ENCODE measurements at regions not wholly inside any gene's neighbourhood (a gene's known extent, or its start where the extent isn't known, plus 50 kb on each side); places are given as distances from the start of the nearest gene placed in this dataset.
A peak's percentile ranks its signal among the peaks of the same experiment; 100 is the strongest.

GRCh38 chr10:6701289-6701688, 121.2 kb upstream of the PRKCQ start:
- intact Hi-C loops (cut with micrococcal nuclease; ENCODE audit: unreplicated experiment) (no loop called here), in situ Hi-C loops (cut with HindIII; ENCODE audit: extremely low pct_ligation_motif_present, low pct_unique_long_range_greater_than_20kb) (no loop called here)
- no peaks in the 10 kb centered on the region for H3K36me3 ChIP-seq (replicated peaks in 1 of 2; ENCODE audit: control insufficient read depth in 1 of 2, insufficient read depth in 2 of 2, low read length in 2 of 2)
- BruUV-seq (replicated peaks) = no TSS peak
- no peak overlapping the region for H3K27ac ChIP-seq (ENCODE audit: extremely low read length, insufficient read depth, low read length)
- H3K9me3 ChIP-seq (ENCODE audit: low read length) = no peaks in the 10 kb centered on the region
- ATAC-seq = peak; percentile 52; the same call in 1 of the 3 replicates
- H2AFZ ChIP-seq (ENCODE audit: low read length) = no peak overlapping the region
- H3K4me1 ChIP-seq (ENCODE audit: insufficient read depth, low read length) = peaks cover under 1% of the 10 kb centered on the region; the same call in 1 of the 2 replicates
- no peaks in the 10 kb centered on the region for H3K27me3 ChIP-seq (ENCODE audit: control insufficient read depth in 1 of 2, insufficient read depth in 2 of 2, low read length in 2 of 2)
- no peak for DNase-seq (ENCODE audit: low spot score)
- no peak overlapping the region for H3K4me3 ChIP-seq (replicated peaks in 1 of 3; ENCODE audit: insufficient read depth in 1 of 3, low read depth in 2 of 3, low read length in 3 of 3)
- H3K9ac ChIP-seq (ENCODE audit: insufficient read depth, low read depth, low read length) = no peak overlapping the region
- no peaks in the 10 kb centered on the region for H4K20me1 ChIP-seq (ENCODE audit: insufficient read depth, low read length)
- 77% methylated on average over 7 of the region's 7 CpGs for WGBS (ENCODE audit: low lambda C conversion rate)
- TF ChIP-seq YEATS4 (CRISPR knock-in tag; IDR thresholded peaks at IDR 0.05; ENCODE audit: borderline replicate concordance) (no peak), NR0B2 (CRISPR knock-in tag; IDR thresholded peaks at IDR 0.05) (no peak), NBN (conservative IDR thresholded peaks at IDR 0.05) (no peak), RXRA (CRISPR knock-in tag; IDR thresholded peaks at IDR 0.05) (no peak), ZNF12 (CRISPR knock-in tag; IDR thresholded peaks at IDR 0.05) (no peak), STAG1 (CRISPR knock-in tag; IDR thresholded peaks at IDR 0.05) (peak; percentile 21; the same call in 1 of the 2 replicates), ZNF354B (CRISPR knock-in tag; IDR thresholded peaks at IDR 0.05) (no peak), ZNF235 (CRISPR knock-in tag; IDR thresholded peaks at IDR 0.05; ENCODE audit: borderline replicate concordance) (no peak)
- TF ChIP-seq, protein P1, sequence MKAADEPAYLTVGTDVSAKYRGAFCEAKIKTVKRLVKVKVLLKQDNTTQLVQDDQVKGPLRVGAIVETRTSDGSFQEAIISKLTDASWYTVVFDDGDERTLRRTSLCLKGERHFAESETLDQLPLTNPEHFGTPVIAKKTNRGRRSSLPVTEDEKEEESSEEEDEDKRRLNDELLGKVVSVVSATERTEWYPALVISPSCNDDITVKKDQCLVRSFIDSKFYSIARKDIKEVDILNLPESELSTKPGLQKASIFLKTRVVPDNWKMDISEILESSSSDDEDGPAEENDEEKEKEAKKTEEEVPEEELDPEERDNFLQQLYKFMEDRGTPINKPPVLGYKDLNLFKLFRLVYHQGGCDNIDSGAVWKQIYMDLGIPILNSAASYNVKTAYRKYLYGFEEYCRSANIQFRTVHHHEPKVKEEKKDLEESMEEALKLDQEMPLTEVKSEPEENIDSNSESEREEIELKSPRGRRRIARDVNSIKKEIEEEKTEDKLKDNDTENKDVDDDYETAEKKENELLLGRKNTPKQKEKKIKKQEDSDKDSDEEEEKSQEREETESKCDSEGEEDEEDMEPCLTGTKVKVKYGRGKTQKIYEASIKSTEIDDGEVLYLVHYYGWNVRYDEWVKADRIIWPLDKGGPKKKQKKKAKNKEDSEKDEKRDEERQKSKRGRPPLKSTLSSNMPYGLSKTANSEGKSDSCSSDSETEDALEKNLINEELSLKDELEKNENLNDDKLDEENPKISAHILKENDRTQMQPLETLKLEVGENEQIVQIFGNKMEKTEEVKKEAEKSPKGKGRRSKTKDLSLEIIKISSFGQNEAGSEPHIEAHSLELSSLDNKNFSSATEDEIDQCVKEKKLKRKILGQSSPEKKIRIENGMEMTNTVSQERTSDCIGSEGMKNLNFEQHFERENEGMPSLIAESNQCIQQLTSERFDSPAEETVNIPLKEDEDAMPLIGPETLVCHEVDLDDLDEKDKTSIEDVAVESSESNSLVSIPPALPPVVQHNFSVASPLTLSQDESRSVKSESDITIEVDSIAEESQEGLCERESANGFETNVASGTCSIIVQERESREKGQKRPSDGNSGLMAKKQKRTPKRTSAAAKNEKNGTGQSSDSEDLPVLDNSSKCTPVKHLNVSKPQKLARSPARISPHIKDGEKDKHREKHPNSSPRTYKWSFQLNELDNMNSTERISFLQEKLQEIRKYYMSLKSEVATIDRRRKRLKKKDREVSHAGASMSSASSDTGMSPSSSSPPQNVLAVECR (CRISPR knock-in tag; IDR thresholded peaks at IDR 0.05; ENCODE audit: borderline replicate concordance) = no peak
- TF ChIP-seq, protein P2, sequence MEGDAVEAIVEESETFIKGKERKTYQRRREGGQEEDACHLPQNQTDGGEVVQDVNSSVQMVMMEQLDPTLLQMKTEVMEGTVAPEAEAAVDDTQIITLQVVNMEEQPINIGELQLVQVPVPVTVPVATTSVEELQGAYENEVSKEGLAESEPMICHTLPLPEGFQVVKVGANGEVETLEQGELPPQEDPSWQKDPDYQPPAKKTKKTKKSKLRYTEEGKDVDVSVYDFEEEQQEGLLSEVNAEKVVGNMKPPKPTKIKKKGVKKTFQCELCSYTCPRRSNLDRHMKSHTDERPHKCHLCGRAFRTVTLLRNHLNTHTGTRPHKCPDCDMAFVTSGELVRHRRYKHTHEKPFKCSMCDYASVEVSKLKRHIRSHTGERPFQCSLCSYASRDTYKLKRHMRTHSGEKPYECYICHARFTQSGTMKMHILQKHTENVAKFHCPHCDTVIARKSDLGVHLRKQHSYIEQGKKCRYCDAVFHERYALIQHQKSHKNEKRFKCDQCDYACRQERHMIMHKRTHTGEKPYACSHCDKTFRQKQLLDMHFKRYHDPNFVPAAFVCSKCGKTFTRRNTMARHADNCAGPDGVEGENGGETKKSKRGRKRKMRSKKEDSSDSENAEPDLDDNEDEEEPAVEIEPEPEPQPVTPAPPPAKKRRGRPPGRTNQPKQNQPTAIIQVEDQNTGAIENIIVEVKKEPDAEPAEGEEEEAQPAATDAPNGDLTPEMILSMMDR (CRISPR knock-in tag; IDR thresholded peaks at IDR 0.05) = peak; percentile 24; the same call in 1 of the 2 replicates
- H3K4me2 ChIP-seq (ENCODE audit: low read depth, low read length) = no peak overlapping the region
- peak; percentile 12 for FAIRE-seq
- H3K79me2 ChIP-seq (ENCODE audit: insufficient read depth, low read length) = no peaks in the 10 kb centered on the region
- CTCF ChIA-PET (ENCODE audit: low intra/inter-chr PET ratio, low total read pairs) = no interaction called here
- POLR2A ChIA-PET = no interaction called here
